ENCODE measurements at regions not wholly inside any gene's neighbourhood (a gene's known extent, or its start where the extent isn't known, plus 50 kb on each side); places are given as distances from the start of the nearest gene placed in this dataset.
"Not testable (repeated sequence)": the region's sequence is repeated elsewhere in the genome, so short reads cannot be mapped to it uniquely, and the experiment has no call there.

DNA sequence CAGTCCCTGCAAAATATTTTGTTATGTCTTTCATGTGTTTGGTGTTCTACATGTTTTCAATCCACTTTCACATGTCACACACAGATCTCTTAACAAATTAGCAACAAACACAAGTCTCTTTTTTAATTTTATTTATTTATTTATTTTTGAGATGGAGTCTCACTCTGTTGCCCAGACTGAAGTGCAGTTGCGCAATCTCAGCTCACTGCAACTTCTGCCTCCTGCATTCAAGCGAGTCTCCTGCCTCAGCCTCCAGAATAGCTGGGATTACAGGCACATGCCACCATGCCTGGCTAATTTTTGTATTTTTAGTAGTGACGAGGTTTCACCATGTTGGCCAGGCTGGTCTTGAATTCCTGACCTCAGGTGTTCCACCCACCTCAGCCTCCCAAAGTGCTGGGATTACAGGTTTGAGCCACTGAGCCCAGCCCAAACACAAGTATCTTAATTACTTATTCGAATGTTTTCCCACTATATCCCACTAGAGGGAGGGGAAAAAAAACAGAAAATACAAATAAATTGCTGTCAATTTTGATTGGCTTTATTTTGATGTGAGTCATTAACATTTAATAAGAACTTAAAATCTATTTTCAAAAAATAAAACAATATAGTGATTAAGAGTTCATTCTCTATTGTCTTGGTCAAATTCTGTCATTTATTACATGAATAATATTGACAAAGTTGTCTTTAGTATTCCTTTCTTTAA is 1641.0 kb upstream of the CELF4 start:
- intact Hi-C loops (cut with micrococcal nuclease): not testable (repeated sequence)

DNA sequence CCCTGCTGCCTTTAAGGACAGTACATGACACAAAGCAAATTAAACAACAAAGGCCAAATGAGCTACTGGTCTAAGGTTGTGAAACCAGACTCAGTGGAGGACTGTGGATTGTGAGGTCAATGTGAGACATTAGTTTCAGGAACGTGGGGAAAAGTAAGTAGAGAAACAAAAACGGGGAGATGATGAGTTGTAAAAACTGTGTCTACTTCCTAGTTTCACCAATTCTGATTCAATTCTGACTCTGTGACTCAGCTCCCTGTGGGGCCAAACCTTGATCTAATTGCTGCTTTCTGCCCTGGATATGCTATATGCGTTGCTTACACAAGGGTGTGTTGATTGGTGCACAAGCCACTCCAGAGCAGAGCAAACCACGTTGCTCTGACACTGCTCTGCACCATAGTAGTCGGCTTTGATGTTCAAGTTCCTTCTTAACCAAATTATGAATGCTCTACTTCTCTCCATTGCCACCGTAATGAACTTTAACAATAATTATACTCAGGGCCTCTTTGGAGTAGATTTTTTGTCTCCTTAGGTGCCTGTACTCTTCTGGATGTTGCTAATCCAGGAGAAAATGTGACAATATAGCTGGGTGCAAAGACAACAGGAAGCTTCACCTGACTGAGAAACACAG is 1640.1 kb upstream of the CELF4 start:
- intact Hi-C loops (cut with micrococcal nuclease): no loop called here

DNA sequence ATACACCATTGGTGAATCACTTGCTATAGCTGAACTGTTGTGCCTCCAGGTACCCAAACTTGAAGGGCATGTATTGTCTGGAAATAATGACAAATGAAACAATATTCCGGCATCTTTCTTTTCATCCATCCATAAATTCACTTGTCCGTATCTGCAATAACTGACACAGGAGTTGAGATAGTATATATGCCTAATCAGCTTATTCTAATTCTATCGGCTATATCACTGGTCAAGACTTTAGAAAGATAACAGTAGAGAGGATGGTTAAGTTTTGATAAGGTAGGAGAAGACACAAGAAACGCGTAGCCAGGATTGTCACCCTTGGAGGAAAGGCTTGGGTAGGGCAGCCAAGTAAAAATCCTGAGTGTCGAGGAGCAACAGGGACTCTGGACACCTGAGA is 1634.6 kb upstream of the CELF4 start:
- intact Hi-C loops (cut with micrococcal nuclease): no loop called here

DNA sequence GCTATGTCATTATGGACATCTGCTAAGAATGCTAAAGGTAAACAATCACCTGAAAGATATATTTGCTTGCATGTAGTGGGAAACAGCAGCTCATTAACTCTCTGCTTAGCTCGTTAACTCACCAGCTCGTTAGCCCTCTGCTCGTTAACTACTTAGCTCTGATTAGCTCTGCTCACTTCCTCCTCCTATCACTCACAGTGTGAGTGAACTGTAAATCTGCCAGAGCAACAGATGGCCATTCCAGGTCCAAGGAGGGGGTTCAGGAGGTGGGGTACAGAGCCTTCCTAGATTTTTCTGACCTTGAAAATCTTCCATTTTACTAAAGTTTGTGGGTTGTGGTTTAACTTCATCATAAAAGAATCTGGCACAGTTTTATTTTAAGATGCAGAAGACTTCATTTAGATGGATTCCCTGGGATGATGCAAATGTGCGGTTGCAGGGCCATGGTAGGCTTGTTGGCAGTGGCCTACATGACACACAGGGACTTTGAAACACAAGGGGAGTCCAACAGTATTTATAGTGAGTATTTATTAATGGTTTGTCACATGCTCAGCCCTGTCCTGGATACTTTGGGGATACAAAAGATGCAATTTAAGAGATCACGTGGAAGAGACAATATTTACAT is 1633.7 kb upstream of the CELF4 start:
- intact Hi-C loops (cut with micrococcal nuclease): no loop called here

DNA sequence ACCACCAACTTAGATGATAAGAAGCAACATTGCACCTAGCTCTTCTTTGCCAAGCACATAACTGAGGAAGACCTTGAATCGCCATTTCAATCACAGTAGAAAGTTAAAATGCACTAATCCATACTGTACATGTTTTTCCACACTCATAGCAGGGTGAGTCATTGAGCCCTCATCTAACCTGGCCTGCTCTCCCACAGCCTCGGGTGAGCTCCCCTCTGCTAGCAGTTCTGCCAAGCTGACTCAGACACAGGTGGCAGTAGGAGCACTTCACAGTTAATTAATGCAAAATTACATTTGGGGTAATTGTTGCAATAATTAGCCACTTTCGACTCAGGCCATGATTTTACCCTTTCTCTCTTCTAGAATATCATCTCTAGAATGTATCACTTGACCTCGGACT is 1632.8 kb upstream of the CELF4 start:
- intact Hi-C loops (cut with micrococcal nuclease): no loop called here

DNA sequence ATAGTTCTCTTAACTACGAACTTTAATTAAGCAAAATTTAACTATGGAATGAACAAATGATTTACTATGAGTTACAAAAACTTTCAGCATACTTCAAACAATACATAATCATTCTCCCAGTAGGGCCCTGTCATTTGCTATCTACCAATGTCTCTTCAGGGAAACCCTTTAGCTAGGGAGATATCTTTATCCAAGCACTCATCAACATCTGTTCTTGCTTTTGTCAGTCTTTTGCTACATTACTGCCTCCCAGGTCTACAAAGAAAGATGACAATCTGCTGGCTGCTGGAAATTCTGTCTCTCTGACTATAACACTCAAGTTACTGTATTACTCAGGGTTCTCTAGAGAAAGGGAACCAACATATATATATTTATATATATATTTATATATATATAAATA is 1626.3 kb upstream of the CELF4 start:
- intact Hi-C loops (cut with micrococcal nuclease): loop anchor here (2.0 kb wide), 1 partner anchor 251 kb away; no protein-coding TSS in a partner anchor

DNA sequence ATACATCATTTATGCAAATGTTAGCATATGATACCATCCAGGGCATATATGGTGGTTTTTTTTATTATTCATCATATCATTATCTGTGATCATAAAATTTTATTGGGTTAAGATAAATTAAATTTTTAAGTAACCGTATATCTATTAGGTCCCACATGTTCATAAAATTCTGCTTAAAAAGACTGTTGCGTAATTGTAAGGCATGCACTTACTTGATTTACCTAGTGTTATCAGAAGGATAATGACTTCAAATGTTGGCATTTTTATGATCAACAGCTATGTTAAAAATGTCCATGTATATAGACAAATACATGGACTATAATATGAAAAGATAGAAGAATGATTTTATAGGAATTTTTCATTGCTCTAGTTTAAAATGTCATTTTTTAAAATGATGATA is 1625.5 kb upstream of the CELF4 start:
- intact Hi-C loops (cut with micrococcal nuclease): no loop called here

DNA sequence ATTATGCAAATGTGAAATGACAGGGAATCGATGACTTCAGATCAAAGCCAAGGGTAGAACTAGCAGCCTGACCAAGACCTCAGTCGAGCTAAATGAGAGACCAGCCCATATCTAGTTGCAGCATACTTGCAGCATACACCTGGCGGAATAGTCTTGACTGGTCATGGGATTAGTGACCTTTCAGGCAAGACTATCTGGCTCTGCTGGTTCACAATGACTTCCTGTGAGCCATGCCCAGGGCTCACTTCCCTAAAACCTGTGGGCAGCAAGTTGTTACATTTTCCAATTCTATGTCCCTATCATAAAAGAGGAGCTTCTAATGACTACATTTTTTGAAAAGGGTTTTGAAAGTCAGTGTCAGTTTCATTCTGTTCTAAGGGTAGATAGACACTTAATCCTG is 1624.9 kb upstream of the CELF4 start:
- intact Hi-C loops (cut with micrococcal nuclease): no loop called here

DNA sequence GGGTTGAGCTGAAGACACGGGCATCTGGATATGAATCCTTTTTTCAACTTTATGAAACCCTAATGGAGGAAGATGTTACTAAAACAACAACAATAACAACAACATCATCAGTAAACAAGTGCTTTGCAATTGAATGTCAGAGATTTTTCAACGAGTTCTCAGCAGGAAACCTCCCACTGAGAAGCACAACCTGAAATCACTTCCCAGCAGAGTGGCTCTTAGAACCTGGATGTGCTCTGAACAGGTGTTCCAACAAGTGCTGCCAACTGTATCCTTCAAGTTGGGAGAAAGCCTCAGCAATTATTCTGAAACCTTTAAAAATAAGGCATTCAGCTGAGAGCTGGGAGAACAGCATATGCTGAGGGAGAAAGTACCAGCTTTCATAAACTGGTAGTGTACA is 1622.7 kb upstream of the CELF4 start:
- intact Hi-C loops (cut with micrococcal nuclease): no loop called here

DNA sequence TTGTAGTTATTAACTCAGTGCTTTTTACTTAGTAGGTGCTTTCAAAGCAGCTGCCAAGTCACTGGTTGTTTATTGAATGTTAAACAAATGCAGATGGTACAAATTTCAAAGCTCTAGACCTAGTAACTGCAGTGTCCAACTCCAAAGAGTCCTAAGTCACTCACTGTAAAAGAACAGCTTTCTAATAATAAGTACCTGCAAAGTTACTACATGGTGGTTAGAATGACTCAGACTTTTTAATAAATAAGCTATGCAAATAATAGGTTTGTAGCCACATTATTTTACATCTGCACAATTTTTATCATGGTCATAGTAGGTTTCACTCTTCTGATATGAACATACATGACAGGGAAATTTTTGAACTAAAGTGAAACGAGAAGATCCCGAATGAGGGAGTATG is 1620.4 kb upstream of the CELF4 start:
- intact Hi-C loops (cut with micrococcal nuclease): no loop called here

DNA sequence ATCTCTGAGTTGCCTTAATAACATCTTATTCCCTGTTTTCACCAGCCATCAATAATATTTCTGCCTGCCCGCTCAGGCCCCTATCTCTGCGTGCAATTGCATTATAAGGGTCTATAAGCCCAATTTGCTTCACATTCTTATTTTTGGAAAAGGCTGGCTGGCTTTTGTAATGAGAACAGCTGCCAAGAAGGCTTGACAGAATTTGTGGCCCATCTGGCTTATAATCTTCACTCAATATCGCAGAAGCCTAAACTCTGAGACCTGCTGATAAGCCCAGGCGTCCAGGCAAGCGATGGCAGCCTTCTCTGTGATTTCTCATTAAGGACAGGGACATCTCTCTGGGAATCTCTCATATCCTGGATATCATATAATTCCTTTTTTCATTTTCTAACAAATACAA is 1618.6 kb upstream of the CELF4 start:
- intact Hi-C loops (cut with micrococcal nuclease): no loop called here

DNA sequence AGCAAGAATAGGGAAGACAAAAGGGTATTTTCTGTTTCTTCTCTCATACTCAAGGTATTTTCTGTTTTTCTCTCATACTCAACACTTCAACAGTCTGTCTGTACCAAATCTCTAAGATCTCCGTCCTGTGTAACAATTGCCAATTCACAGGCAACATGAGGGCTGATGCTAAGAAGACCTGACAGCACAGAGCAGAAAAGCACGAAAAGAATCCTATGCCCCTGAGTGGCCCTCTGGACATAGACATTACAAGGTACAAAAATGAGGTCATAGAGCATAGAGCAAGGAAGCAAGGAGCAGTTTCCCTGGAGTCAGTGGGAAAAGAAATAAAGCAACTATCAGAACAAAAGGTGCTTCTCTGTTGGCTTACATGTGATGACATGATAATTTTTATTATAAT is 1612.6 kb upstream of the CELF4 start:
- intact Hi-C loops (cut with micrococcal nuclease): no loop called here

DNA sequence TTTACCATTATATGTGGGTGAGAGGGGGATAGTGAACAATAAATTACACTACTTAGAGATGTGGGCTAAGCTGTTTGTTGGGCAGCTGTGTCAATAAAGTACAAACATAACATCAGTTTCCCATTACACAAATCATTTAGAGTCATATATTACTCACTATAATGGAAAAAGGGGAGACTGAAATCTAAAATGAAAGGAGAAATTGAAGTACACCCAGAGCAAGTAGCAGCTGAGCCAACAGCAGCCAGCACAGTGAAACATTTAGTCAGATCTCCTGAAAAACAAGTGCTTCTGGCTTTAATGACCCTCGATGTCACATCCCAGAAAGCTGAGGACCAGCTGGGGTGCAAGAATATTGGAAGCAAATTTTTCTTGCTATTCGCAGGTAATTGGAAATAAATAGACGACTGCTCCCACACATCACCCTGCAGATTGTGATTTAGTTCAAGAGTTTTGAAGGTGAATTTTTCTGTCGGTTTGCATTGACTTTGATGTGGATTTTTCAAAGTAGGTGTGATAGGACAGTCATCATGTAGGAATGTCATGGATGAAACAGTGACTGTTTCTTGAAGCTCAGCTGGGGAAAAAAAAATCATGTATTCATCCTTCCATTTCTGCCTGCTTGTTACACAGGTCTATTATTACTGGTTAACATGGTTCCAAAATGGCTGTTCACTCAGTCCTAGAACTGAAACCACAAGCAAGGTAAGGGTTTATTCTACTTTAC is 1607.3 kb upstream of the CELF4 start:
- intact Hi-C loops (cut with micrococcal nuclease): no loop called here

DNA sequence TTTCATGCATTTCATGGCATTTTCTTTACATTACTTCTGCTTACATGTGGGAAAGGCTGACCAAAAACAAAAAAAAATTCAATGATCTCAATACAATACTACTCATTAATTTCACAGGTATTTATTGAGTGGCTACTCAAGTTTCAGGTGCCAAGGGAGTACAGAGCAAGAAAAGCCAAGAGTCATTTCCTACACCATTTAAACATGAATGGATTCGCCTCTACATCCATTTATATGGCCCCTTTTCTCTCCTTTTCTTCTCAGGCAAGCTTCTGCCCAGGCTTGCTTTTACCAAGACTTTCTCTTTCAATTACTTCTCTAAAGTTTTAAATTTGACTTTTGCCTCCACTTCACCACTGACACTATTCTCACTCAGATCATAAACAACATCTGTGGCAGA is 1603.1 kb upstream of the CELF4 start:
- intact Hi-C loops (cut with micrococcal nuclease): no loop called here

DNA sequence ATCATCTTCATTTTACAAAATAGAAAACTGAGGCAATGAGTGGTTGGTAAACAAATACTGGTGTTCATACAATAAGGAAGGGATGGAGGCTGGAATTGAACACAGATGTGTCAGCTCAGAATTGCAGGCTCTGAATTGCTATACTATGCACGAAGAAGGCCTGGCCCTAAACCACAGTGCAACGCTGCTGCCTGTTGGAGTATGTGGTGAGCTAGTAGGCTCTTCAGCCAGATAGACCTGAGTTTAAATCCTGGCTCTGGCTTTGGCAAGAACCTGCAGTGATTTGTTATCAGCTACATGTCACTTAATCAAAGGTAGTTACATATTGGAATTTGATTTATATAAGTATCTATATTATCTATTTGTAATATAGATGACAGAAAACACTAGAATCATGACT is 1602.4 kb upstream of the CELF4 start:
- intact Hi-C loops (cut with micrococcal nuclease): no loop called here

DNA sequence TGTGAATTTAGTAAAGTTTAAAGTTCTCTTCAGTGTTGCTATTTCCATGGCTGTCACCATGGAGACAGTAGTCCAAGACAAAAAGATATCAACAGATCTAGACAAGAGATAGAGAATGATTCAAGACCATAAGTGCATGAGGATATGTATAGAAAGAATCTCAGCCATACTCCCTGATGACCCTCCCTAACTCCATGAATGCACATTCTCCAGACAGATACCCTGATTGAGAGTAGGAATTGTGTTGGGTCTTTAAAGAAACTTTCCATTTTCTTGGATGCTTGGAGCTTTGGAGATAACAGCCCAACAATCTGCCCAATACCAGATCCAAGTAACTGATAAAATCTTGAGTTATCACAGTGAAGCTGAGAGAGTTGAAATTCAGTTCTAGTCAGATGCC is 1601.2 kb upstream of the CELF4 start:
- intact Hi-C loops (cut with micrococcal nuclease): no loop called here

DNA sequence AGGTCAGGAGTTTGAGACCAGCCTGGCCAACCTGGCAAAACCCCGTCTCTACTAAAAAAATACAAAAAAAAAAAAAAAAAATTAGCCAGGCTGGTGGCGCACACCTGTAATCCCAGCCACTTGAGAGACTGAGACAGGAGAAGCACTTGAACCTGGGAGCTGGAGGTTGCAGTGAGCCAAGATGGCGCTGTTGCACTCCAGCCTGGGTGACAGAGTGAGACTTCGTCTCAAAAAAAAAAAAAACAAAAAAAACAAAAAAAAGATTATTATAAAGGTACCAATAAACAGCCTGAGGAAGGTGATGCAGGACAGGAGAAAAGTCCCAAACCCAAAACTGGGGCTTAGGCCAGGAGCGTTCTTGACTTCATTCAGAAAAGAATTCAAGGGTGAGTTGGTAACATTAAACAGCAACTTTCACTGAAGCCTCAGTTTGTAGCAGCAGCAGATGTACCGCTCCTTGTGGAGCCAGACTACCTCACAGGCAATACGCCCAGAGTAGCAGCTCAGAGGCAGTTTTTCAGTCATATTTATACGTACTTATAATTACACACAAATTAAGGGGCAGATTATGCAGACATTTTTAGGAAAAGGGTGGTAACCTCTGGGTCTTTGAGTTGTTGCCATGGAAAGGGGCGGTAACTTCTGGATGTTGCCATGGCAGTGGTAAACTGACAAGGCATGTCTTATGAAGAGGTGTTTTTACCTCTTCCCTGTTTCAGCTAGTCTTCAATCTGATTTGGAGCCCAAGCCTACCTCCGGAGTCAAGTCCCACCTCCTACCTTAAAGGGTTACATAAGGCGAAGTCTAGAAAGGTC is 1596.6 kb upstream of the CELF4 start:
- intact Hi-C loops (cut with micrococcal nuclease): no loop called here

DNA sequence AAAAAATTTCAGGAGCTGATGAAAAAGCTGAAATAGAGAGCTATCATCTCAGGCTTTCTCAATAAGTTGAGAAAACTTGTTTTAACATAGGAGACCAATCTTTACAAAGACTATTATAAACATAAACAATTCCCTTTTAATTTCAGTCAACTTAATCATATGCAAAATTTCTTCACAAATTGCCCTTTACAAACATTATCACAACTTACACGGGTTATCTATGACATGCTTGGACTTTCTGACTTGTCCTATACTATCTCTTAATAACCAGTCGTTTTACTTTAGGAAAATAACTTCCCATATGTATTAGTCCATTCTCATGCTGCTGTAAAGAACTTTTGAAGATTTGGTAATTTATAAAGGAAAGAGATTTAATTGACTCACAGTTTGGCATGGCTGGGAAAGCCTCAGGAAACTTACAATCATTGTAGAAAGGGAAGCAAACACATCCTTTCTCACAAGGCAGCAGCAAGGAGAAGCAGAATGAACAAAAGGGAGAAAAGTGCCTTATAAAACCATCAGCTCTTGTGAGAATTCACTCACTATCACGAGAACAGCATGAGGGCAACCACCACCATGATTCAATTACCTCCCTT is 1583.7 kb upstream of the CELF4 start:
- intact Hi-C loops (cut with micrococcal nuclease): no loop called here

DNA sequence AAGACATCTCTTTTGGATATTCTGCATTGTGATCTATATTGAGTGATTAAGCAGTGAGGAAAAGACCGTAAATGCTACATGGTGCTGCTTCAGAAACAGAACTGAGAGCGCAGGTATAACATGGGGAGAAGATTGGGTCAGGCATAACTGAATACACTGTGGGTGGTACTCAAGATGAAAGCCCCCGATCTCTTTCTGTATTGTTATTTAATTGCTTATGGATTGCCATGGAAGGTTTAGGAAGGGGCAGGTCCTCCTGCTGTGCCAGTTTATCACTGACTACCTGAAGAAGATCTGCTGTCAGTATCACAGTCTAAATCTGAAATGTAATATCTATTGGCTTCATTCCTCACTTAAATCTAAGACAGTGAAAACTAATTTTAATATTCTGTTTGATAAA is 1568.7 kb upstream of the CELF4 start:
- intact Hi-C loops (cut with micrococcal nuclease): no loop called here

DNA sequence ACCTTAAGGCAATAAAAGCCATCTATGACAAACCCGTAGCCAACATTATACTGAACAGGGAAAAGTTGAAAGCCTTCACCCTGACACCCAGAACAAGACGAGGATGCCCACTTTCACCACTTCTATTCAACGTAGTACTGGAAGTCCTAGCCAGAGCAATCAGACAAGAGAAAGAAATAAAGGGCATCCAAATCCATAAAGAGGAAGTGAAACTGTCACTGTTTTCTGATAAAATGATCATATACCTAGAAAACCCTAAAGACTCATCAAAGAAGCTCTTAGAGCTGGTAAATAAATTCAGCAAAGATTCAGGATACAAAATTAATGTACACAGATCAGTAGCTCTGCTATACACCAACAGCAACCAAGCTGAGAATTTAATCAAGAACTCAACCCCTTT is 1561.9 kb upstream of the CELF4 start:
- intact Hi-C loops (cut with micrococcal nuclease): not testable (repeated sequence)

DNA sequence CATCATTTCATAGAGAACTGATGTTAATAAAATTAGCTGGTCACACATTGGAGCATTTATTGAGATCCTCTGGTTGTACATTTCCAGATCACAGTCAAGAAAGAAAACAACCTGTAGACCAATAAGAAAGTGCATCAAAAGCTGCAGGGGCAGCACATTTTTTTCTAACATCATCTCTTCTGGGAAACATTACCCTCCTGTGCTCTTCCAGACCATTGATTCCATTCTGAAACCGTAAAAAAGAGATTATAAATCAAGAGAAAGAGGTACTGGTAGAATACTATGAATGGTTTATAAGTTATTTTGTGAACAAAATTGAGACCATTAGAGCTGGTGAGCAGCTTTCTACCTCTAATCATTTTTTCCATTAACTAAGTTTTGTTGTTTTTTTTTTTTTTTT is 1548.2 kb upstream of the CELF4 start:
- intact Hi-C loops (cut with micrococcal nuclease): no loop called here
